VCaP (cell line): ENCODE measurements at regions not wholly inside any gene's neighbourhood (a gene's known extent, or its start where the extent isn't known, plus 50 kb on each side); places are given as distances from the start of the nearest gene placed in this dataset.

Experiments used
- H3K27ac ChIP-seq: fragments of 450-650 bp; 2 replicates; pipeline ENCODE4 v1.5.1; 2017
- TF ChIP-seq, protein P1 (sequence below): fragments of 450-650 bp; conservative IDR thresholded peaks from 2 replicates; pipeline ENCODE4 v1.5.1; 2017; ENCODE audit warnings: mild to moderate bottlenecking, moderate library complexity

- TF ChIP-seq, protein P1, sequence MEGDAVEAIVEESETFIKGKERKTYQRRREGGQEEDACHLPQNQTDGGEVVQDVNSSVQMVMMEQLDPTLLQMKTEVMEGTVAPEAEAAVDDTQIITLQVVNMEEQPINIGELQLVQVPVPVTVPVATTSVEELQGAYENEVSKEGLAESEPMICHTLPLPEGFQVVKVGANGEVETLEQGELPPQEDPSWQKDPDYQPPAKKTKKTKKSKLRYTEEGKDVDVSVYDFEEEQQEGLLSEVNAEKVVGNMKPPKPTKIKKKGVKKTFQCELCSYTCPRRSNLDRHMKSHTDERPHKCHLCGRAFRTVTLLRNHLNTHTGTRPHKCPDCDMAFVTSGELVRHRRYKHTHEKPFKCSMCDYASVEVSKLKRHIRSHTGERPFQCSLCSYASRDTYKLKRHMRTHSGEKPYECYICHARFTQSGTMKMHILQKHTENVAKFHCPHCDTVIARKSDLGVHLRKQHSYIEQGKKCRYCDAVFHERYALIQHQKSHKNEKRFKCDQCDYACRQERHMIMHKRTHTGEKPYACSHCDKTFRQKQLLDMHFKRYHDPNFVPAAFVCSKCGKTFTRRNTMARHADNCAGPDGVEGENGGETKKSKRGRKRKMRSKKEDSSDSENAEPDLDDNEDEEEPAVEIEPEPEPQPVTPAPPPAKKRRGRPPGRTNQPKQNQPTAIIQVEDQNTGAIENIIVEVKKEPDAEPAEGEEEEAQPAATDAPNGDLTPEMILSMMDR = no peak
- no peak overlapping the region for H3K27ac ChIP-seq
These were observed 1329.5 kb upstream of the CDH8 start for GRCh38 chr16:63365649-63366304.

DNA sequence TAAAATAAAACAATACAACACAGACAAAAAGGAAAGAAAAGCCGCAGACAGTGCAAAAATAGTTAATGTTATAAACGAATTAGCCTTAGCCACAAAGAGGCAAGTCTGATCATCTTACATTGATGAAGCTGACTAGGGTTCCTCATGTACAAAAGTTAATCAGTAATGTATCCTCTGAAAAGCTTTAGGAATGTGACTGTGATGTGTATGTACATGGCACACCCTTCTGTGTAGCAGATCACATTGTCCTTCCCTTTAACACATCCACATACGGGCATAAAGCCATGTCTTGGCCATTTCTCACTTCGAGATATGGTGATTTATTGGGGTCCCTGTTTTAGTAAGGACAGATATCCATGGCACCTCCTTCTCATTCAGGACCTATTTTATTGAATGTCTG lies 1327.5 kb upstream of the CDH8 start:
- TF ChIP-seq, protein P1 = no peak
- no peak overlapping the region for H3K27ac ChIP-seq

GRCh38 chr16:63361032-63361624 lies 1324.9 kb upstream of the CDH8 start:
- TF ChIP-seq, protein P1 = peak; percentile 78
- no peak overlapping the region for H3K27ac ChIP-seq

DNA sequence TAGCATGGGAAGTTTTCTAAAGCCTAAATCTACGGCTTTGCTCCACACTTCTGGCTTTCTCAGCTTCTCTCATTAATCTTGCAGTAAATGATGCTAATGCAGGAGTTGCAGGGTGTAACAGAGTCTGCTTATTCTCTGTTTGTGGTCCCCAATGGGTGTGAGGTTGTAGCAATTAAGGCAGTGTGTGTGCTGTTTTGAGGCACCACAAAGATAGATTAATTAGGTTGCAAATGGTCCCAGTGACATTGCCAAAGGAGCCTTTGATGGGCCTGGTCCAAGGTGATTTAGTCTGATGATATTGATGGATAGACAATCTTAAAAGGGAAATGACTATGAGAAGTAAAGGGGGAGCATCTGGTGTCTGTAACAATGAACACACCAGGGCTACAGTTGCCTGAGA lies 1313.7 kb upstream of the CDH8 start:
- TF ChIP-seq, protein P1 = no peak
- H3K27ac ChIP-seq = no peak overlapping the region

GRCh38 chr16:63346000-63346399 lies 1309.8 kb upstream of the CDH8 start:
- no peak overlapping the region for H3K27ac ChIP-seq
- TF ChIP-seq, protein P1 = no peak

GRCh38 chr16:63337264-63337663 lies 1301.0 kb upstream of the CDH8 start:
- TF ChIP-seq, protein P1 = no peak
- H3K27ac ChIP-seq = no peak overlapping the region

DNA sequence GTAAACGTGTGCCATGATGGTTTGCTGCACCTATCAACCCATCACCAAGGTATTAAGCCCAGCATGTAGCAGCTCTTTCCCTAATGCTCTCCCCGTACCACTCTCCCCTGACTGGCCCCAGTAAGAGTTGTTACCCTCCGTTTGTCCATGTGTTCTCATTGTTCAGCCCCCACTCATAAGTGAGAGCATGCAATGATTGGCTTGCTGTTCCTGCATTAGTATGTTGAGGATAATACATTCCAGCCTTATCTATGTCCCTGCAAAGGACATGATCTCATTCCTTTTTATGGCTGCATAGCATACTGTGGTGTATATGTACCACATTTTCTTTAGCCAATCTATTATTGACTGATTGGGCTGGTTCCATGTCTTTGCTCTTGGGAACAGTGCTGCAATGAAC lies 1294.9 kb upstream of the CDH8 start:
- H3K27ac ChIP-seq = no peak overlapping the region
- TF ChIP-seq, protein P1 = no peak
